ENCODE measurements at regions not wholly inside any gene's neighbourhood (a gene's known extent, or its start where the extent isn't known, plus 50 kb on each side); places are given as distances from the start of the nearest gene placed in this dataset.

DNA sequence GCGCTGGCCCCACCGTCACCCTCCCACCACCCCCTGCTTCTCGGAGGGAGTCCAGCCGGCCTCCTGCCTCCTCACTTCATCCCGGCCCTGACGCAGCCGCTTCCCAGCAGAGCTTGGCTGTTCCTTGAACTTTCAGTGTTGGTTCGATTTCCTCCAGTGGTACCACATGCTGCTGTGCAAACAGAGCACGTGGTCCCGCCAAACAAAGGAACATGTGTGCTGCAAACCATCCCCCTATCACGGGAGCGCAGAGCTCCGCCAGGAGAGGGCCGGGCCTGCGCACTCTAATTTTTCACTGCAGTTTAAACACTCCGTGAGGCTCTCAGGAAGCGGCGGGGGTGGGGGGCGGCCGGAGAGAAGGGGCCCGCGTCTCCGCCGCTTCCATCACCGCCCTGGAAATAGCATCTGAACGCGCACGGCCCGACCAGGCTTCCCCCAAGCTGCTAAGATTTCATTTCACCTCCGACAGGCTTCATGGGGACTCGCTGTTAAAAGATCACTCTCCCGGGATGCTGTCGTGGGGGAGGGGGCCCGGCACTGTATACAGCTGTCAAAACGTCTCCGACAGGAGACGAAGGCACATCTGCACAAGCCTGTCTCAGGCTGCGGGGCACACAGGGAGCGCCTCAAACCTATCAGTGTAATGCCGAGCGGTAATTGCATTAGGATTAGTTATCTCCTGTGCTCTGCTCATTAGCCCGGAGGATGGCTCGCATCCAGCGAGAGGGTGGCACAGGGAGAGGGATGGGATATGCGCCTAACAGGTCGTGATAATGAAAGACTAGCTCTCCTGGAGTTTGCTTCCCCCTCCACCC lies 269.9 kb upstream of the SORL1-AS1 start:
- Mint-ChIP-seq H3K27me3 (peaks cover 31 to 41% (median 32%) of the 10 kb centered on the region in 5 donors), H3K9me3 (peaks cover 0 to 17% (median 7%) of the 10 kb centered on the region in 9 donors), H3K36me3 (peaks cover 2 to 15% (median 2%) of the 10 kb centered on the region in 3 donors), H3K4me3 (peak overlapping the region in 5 of 10 donors; percentile 29 to 54 (median 37)), H3K4me1 (peaks cover 0 to 6% (median under 1%) of the 10 kb centered on the region in 4 donors), H3K27ac (no peak overlapping the region)
- DNase-seq (no peak), ATAC-seq (no peak)
- POLR2A ChIA-PET: no interaction called here

- H3K4me3 Mint-ChIP-seq: peak overlapping the region in 4 of 10 donors; percentile 29 to 54 (median 34)
- H3K27me3 Mint-ChIP-seq: peaks cover 32 to 46% (median 34%) of the 10 kb centered on the region in 5 donors
- no peak for ATAC-seq
- no peak for DNase-seq
- H3K9me3 Mint-ChIP-seq: peaks cover 0 to 17% (median 7%) of the 10 kb centered on the region in 9 donors
- H3K4me1 Mint-ChIP-seq: peaks cover 0 to 6% (median under 1%) of the 10 kb centered on the region in 4 donors
- peaks cover 2 to 18% (median 2%) of the 10 kb centered on the region in 3 donors for H3K36me3 Mint-ChIP-seq
- POLR2A ChIA-PET: no interaction called here
- H3K27ac Mint-ChIP-seq: no peak overlapping the region
Measured at GRCh38 chr11:121721961-121722360, 269.2 kb upstream of the SORL1-AS1 start.

- no peak for ATAC-seq
- Mint-ChIP-seq H3K9me3 (peaks cover 0 to 17% (median 7%) of the 10 kb centered on the region in 9 donors), H3K36me3 (peaks cover 2 to 20% (median 2%) of the 10 kb centered on the region in 3 donors), H3K27me3 (peaks cover 31 to 46% (median 34%) of the 10 kb centered on the region in 5 donors), H3K27ac (no peak overlapping the region), H3K4me3 (no peak overlapping the region), H3K4me1 (peaks cover 0 to 6% (median under 1%) of the 10 kb centered on the region in 4 donors)
- DNase-seq: no peak
- POLR2A ChIA-PET: no interaction called here
Measured at GRCh38 chr11:121721448-121721847, 268.7 kb upstream of the SORL1-AS1 start.

GRCh38 chr11:121717296-121717695 lies 264.5 kb upstream of the SORL1-AS1 start:
- peaks cover 2 to 23% (median 2%) of the 10 kb centered on the region in 3 donors for H3K36me3 Mint-ChIP-seq
- H3K4me1 Mint-ChIP-seq: peaks cover 0 to 2% (median under 1%) of the 10 kb centered on the region in 4 donors
- POLR2A ChIA-PET: no interaction called here
- no peak for ATAC-seq
- no peak overlapping the region for H3K4me3 Mint-ChIP-seq
- no peak for DNase-seq
- H3K9me3 Mint-ChIP-seq: peaks cover 0 to 28% (median 4%) of the 10 kb centered on the region in 9 donors
- peaks cover 23 to 44% (median 26%) of the 10 kb centered on the region in 5 donors for H3K27me3 Mint-ChIP-seq
- no peak overlapping the region for H3K27ac Mint-ChIP-seq

GRCh38 chr11:121716060-121716459 lies 263.3 kb upstream of the SORL1-AS1 start:
- no peak overlapping the region for H3K27ac Mint-ChIP-seq
- POLR2A ChIA-PET: no interaction called here
- H3K9me3 Mint-ChIP-seq: peaks cover 0 to 28% (median 4%) of the 10 kb centered on the region in 9 donors
- DNase-seq (no peak), ATAC-seq (no peak)
- H3K36me3 Mint-ChIP-seq: peaks cover 2 to 23% (median 2%) of the 10 kb centered on the region in 3 donors
- H3K4me3 Mint-ChIP-seq: no peak overlapping the region
- H3K27me3 Mint-ChIP-seq: peaks cover 18 to 51% (median 21%) of the 10 kb centered on the region in 5 donors
- H3K4me1 Mint-ChIP-seq: peaks cover 0 to 2% (median 0%) of the 10 kb centered on the region in 4 donors

- DNase-seq (no peak), ATAC-seq (no peak)
- H3K4me3 Mint-ChIP-seq: no peak overlapping the region
- no peak overlapping the region for H3K27ac Mint-ChIP-seq
- POLR2A ChIA-PET: no interaction called here
- H3K27me3 Mint-ChIP-seq: peaks cover 14 to 45% (median 17%) of the 10 kb centered on the region in 5 donors
- peaks cover 0 to 22% (median 4%) of the 10 kb centered on the region in 9 donors for H3K9me3 Mint-ChIP-seq
- H3K36me3 Mint-ChIP-seq: peaks cover 0 to 19% (median under 1%) of the 10 kb centered on the region in 3 donors
- no peaks in the 10 kb centered on the region for H3K4me1 Mint-ChIP-seq
Measured at GRCh38 chr11:121715405-121715804, 262.6 kb upstream of the SORL1-AS1 start.

- no peaks in the 10 kb centered on the region for H3K4me1 Mint-ChIP-seq
- peaks cover 0 to 11% (median 0%) of the 10 kb centered on the region in 9 donors for H3K9me3 Mint-ChIP-seq
- peaks cover 0 to 10% (median 0%) of the 10 kb centered on the region in 3 donors for H3K36me3 Mint-ChIP-seq
- H3K4me3 Mint-ChIP-seq: no peak overlapping the region
- ATAC-seq: no peak
- POLR2A ChIA-PET: no interaction called here
- H3K27ac Mint-ChIP-seq: no peak overlapping the region
- DNase-seq: no peak
- peaks cover 5 to 35% (median 8%) of the 10 kb centered on the region in 5 donors for H3K27me3 Mint-ChIP-seq
Measured at GRCh38 chr11:121714351-121714750, 261.6 kb upstream of the SORL1-AS1 start.

DNA sequence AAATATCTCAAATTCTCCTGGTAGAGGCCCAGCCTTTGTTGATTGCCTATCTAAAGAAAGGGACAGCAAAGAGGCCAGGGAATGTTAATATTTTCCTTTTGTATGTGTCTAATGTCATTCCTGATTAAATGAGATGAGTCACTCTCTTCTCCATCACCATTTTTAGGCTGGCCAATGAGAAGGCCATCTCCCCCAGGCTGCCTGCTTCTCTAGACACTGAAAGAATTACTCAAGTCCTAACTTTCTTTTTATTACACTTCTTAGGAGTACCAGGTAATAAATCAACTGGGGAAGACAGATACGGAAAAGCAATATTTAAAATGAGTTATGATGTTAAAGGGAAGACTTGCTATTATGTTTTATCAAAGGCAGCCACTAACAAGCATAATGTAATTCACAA lies 259.2 kb upstream of the SORL1-AS1 start:
- H3K9me3 Mint-ChIP-seq: peaks cover 0 to 11% (median 0%) of the 10 kb centered on the region in 9 donors
- H3K27ac Mint-ChIP-seq: no peak overlapping the region
- POLR2A ChIA-PET: no interaction called here
- no peaks in the 10 kb centered on the region for H3K4me1 Mint-ChIP-seq
- peaks cover 0 to 21% (median 4%) of the 10 kb centered on the region in 5 donors for H3K27me3 Mint-ChIP-seq
- peaks cover 0 to 5% (median 0%) of the 10 kb centered on the region in 3 donors for H3K36me3 Mint-ChIP-seq
- DNase-seq: no peak
- no peak for ATAC-seq
- H3K4me3 Mint-ChIP-seq: no peak overlapping the region

- ATAC-seq (no peak), DNase-seq (no peak)
- POLR2A ChIA-PET: no interaction called here
- peaks cover 0 to under 1% (median 0%) of the 10 kb centered on the region in 3 donors for H3K36me3 Mint-ChIP-seq
- H3K4me1 Mint-ChIP-seq: no peaks in the 10 kb centered on the region
- no peak overlapping the region for H3K4me3 Mint-ChIP-seq
- H3K27me3 Mint-ChIP-seq: peaks cover 0 to 21% (median 5%) of the 10 kb centered on the region in 5 donors
- H3K27ac Mint-ChIP-seq: no peak overlapping the region
- H3K9me3 Mint-ChIP-seq: peaks cover 0 to 11% (median 0%) of the 10 kb centered on the region in 9 donors
Measured at GRCh38 chr11:121711236-121711635, 258.5 kb upstream of the SORL1-AS1 start.

DNA sequence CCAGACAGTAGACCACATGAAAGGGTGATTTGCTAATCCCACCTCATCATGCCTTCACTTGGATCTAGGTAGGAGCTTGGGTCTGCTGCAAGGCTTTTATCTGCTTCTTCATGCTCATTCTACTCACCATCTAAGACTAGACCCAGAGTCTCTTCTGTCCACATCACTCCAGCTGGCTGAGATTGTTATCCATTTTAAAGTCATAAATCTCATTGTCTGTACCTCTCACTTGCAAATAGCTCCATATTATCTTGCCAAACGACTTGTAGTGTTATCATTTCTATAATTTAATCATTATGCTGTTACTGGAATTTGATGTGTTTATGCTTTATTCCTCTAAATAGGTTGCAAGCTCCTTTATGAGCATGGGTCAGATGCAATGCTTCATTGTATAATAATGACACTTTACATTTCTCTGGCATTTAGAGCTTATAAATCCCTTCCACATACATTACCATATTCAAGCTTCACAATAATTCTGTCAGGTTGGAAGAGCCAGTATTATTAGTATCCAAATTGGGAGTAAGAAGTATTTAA lies 254.2 kb upstream of the SORL1-AS1 start:
- no peak overlapping the region for H3K4me3 Mint-ChIP-seq
- POLR2A ChIA-PET: no interaction called here
- H3K27ac Mint-ChIP-seq: no peak overlapping the region
- no peaks in the 10 kb centered on the region for H3K36me3 Mint-ChIP-seq
- no peak for DNase-seq
- H3K4me1 Mint-ChIP-seq: no peaks in the 10 kb centered on the region
- peaks cover 3 to 28% (median 12%) of the 10 kb centered on the region in 5 donors for H3K27me3 Mint-ChIP-seq
- no peaks in the 10 kb centered on the region for H3K9me3 Mint-ChIP-seq
- no peak for ATAC-seq

DNA sequence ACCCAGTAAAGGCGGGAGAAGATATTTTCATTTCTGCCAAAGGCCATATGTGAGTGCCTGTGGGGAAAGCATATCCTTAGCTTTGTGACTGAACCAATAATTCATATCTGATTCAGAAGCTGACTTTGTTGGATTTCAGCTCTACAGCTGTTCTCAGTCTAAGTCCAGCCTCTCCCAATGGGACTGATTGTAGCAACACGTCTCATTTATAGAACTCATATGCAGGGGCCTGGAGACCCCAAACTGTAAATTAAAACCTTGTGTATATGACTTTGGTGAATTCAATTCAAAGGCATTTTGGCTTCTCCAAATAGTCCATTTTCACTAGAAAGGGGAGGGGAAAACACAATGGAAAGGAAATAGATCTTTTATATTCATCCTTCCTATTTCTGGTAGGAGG lies 250.4 kb upstream of the SORL1-AS1 start:
- DNase-seq (no peak), ATAC-seq (no peak)
- Mint-ChIP-seq H3K4me1 (no peaks in the 10 kb centered on the region), H3K36me3 (no peaks in the 10 kb centered on the region), H3K27ac (no peak overlapping the region), H3K4me3 (no peak overlapping the region), H3K27me3 (peaks cover 4 to 20% (median 11%) of the 10 kb centered on the region in 5 donors), H3K9me3 (no peaks in the 10 kb centered on the region)
- POLR2A ChIA-PET: no interaction called here

GRCh38 chr11:121700968-121701367 lies 248.2 kb upstream of the SORL1-AS1 start:
- peak overlapping the region in 1 of 10 donors; percentile 32 for H3K27ac Mint-ChIP-seq
- POLR2A ChIA-PET: no interaction called here
- no peak overlapping the region for H3K4me3 Mint-ChIP-seq
- H3K27me3 Mint-ChIP-seq: peaks cover 6 to 23% (median 16%) of the 10 kb centered on the region in 5 donors
- no peak for ATAC-seq
- DNase-seq: no peak
- no peaks in the 10 kb centered on the region for H3K9me3 Mint-ChIP-seq
- no peaks in the 10 kb centered on the region for H3K36me3 Mint-ChIP-seq
- no peaks in the 10 kb centered on the region for H3K4me1 Mint-ChIP-seq

DNA sequence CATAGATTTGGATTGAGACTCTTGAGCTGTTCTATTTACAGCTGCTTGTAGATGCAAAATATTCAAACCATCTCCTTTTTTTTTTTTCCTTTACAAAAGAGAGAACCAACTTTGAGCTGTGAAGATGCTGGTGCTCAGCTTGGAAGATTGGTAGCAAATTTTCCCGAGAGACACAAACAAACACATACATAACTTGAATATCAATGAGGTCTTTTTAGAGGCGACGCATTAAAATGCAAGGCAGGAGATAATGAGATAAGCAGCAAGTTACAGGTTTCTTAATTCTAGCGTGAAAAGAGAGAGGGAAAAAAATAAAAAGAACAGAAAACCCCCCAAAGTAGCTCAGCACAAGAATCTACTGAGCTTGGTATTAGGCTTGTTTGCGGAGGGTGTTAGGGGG lies 247.0 kb upstream of the SORL1-AS1 start:
- POLR2A ChIA-PET: no interaction called here
- peaks cover 8 to 27% (median 16%) of the 10 kb centered on the region in 5 donors for H3K27me3 Mint-ChIP-seq
- no peaks in the 10 kb centered on the region for H3K36me3 Mint-ChIP-seq
- no peaks in the 10 kb centered on the region for H3K4me1 Mint-ChIP-seq
- no peak for DNase-seq
- no peak overlapping the region for H3K4me3 Mint-ChIP-seq
- no peak overlapping the region for H3K27ac Mint-ChIP-seq
- ATAC-seq: no peak
- H3K9me3 Mint-ChIP-seq: no peaks in the 10 kb centered on the region

Measured in naive thymus-derived CD8-positive, alpha-beta T cell (primary cell).